ENCODE measurements at regions not wholly inside any gene's neighbourhood (a gene's known extent, or its start where the extent isn't known, plus 50 kb on each side); places are given as distances from the start of the nearest gene placed in this dataset.

DNA sequence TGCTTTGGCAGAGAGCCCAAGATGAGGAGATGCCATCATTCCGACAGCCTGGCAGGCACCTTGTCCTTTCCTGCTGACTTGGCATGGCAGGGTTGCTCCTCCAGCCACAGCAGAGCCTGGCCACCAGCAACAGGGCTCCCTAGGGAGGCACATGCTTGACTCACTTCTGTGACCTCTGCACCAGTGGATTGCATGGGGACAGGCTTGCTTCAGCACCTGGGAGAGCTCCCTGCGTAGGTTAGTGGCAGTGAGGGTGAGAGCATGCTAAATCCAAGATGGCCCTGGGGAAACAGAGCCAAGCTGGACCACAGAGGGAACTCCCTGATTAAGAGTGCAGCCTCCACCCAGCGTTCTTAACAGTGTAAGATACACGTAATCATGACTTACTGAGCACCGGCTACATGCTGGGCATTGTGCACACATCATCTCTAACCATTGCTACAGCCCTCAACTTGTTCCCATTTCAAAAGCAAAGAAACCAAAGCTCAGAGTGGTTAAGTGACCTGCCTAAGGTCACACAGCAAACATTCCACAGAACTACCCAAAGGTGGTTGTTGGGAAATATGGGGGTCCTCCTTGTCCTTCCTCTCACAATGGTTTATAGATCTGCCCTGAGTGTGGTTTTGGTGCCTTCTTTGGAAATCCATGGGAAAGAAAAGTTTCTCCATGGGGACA is 116.6 kb upstream of the UQCRFS1 start:
- TF ChIP-seq, protein P1, sequence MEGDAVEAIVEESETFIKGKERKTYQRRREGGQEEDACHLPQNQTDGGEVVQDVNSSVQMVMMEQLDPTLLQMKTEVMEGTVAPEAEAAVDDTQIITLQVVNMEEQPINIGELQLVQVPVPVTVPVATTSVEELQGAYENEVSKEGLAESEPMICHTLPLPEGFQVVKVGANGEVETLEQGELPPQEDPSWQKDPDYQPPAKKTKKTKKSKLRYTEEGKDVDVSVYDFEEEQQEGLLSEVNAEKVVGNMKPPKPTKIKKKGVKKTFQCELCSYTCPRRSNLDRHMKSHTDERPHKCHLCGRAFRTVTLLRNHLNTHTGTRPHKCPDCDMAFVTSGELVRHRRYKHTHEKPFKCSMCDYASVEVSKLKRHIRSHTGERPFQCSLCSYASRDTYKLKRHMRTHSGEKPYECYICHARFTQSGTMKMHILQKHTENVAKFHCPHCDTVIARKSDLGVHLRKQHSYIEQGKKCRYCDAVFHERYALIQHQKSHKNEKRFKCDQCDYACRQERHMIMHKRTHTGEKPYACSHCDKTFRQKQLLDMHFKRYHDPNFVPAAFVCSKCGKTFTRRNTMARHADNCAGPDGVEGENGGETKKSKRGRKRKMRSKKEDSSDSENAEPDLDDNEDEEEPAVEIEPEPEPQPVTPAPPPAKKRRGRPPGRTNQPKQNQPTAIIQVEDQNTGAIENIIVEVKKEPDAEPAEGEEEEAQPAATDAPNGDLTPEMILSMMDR (IDR thresholded peaks at IDR 0.05; ENCODE audit: poor library complexity, severe bottlenecking) = no peak
- TF ChIP-seq, protein P2, sequence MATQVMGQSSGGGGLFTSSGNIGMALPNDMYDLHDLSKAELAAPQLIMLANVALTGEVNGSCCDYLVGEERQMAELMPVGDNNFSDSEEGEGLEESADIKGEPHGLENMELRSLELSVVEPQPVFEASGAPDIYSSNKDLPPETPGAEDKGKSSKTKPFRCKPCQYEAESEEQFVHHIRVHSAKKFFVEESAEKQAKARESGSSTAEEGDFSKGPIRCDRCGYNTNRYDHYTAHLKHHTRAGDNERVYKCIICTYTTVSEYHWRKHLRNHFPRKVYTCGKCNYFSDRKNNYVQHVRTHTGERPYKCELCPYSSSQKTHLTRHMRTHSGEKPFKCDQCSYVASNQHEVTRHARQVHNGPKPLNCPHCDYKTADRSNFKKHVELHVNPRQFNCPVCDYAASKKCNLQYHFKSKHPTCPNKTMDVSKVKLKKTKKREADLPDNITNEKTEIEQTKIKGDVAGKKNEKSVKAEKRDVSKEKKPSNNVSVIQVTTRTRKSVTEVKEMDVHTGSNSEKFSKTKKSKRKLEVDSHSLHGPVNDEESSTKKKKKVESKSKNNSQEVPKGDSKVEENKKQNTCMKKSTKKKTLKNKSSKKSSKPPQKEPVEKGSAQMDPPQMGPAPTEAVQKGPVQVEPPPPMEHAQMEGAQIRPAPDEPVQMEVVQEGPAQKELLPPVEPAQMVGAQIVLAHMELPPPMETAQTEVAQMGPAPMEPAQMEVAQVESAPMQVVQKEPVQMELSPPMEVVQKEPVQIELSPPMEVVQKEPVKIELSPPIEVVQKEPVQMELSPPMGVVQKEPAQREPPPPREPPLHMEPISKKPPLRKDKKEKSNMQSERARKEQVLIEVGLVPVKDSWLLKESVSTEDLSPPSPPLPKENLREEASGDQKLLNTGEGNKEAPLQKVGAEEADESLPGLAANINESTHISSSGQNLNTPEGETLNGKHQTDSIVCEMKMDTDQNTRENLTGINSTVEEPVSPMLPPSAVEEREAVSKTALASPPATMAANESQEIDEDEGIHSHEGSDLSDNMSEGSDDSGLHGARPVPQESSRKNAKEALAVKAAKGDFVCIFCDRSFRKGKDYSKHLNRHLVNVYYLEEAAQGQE (IDR thresholded peaks at IDR 0.05; ENCODE audit: borderline replicate concordance) = no peak
- TF ChIP-seq EP300 (conservative IDR thresholded peaks at IDR 0.05; ENCODE audit: poor library complexity, severe bottlenecking) = no peak
- TF ChIP-seq POLR2AphosphoS5 (IDR thresholded peaks at IDR 0.05) = no peak
- no peak for TF ChIP-seq RAD21 (conservative IDR thresholded peaks at IDR 0.05)
- no peak for TF ChIP-seq TAF1 (IDR thresholded peaks at IDR 0.05; ENCODE audit: low read depth)
- no peak for TF ChIP-seq EZH2 (IDR thresholded peaks at IDR 0.05; ENCODE audit: borderline replicate concordance, insufficient read depth, low read length, poor library complexity, severe bottlenecking)
- TF ChIP-seq SMC3 (conservative IDR thresholded peaks at IDR 0.05; ENCODE audit: poor library complexity) = no peak

All from neural cell (in vitro differentiated cells).